Left ventricle myocardium inferior (tissue), 1 donor: ENCODE measurements at regions not wholly inside any gene's neighbourhood (a gene's known extent, or its start where the extent isn't known, plus 50 kb on each side); places are given as distances from the start of the nearest gene placed in this dataset.
"Not testable (repeated sequence)": the region's sequence is repeated elsewhere in the genome, so short reads cannot be mapped to it uniquely, and the experiment has no call there.

Experiments used
- DNase-seq: peaks from one replicate; pipeline ENCODE4 v3.0.0-alpha.2; 2020
- H3K27ac ChIP-seq: fragments of 200-600 bp; replicated peaks from 2 replicates; pipeline ENCODE4 v1.8.0; 2021
- H3K27me3 ChIP-seq: fragments of 200-600 bp; 2 replicates; pipeline ENCODE4 v1.8.0; 2021; ENCODE audit warnings: low read depth
- H3K36me3 ChIP-seq: fragments of 200-600 bp; 2 replicates; pipeline ENCODE4 v1.8.0; 2021
- H3K4me1 ChIP-seq: fragments of 200-600 bp; 2 replicates; pipeline ENCODE4 v1.8.0; 2021
- H3K4me3 ChIP-seq: fragments of 200-600 bp; 2 replicates; pipeline ENCODE4 v1.8.0; 2021; ENCODE audit warnings: mild to moderate bottlenecking, moderate library complexity
- H3K9me3 ChIP-seq: fragments of 200-600 bp; replicated peaks from 2 replicates; pipeline ENCODE4 v1.8.0; 2021
- CTCF ChIP-seq: fragments of 200-600 bp; IDR thresholded peaks from 2 replicates; pipeline ENCODE4 v1.8.0; 2021; ENCODE audit warnings: antibody characterized with exemption, mild to moderate bottlenecking, borderline replicate concordance
- intact Hi-C: fragments of 100-400 bp; cut with micrococcal nuclease; formaldehyde crosslinking; loops from one replicate; pipeline ENCODE4 v1.11.0; 2022
- donor health status: DM: no; HTN: yes; CAD: no; lungs with severe emphysema.

DNA sequence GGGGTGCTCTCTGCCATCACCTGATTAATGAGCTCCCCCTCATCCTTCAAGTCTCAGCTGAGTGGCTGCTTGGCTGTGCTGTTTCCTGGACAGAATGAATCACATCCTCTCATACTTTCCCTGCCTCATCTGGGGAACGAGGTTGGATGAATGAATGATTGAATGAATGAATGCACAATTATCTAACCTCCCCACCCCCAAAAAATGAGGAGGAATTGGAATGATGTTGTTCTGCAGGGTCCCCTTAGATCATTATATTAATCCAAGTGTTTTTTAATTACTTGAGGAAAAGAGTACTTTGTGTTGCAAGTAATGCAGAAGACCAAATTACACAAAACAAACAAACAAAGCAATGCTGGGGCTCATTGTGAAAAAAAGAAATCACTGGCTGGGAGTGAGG lies 240.2 kb downstream of the BUB3 start:
- peaks cover 6% of the 10 kb centered on the region for H3K9me3 ChIP-seq
- H3K4me3 ChIP-seq = no peak overlapping the region
- DNase-seq = no peak
- no peak overlapping the region for H3K27ac ChIP-seq
- no peak for TF ChIP-seq CTCF
- H3K36me3 ChIP-seq = no peaks in the 10 kb centered on the region
- no peaks in the 10 kb centered on the region for H3K27me3 ChIP-seq
- H3K4me1 ChIP-seq = no peaks in the 10 kb centered on the region
- intact Hi-C loops = no loop called here

GRCh38 chr10:123395234-123395633 lies 241.0 kb downstream of the BUB3 start:
- DNase-seq, H3K4me3 ChIP-seq, H3K27ac ChIP-seq, H3K27me3 ChIP-seq, H3K36me3 ChIP-seq, H3K9me3 ChIP-seq, H3K4me1 ChIP-seq, intact Hi-C loops: not testable (repeated sequence)

DNA sequence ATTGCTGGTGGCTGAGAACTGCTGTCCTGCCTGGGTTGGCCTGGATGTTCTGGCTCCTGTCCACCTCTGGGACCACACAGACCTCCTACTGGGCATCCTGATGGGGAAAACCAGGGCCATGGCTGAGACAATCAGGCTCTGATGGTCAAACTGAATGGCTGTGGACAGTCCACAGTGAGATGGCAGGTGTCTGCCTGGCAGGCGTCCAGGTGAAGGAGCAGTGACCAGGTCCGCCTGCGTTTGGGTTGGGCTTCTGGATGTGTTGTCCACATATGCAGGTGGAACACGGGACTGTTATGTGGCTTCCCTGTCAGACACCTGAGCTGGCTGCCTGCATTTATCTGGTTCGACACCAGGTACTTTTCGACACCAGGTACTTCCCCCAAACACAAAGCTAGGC lies 241.7 kb downstream of the BUB3 start:
- TF ChIP-seq CTCF = no peak
- Histone ChIP-seq H3K4me3 (no peak overlapping the region), H3K36me3 (no peaks in the 10 kb centered on the region), H3K9me3 (peaks cover 6% of the 10 kb centered on the region), H3K27ac (no peak overlapping the region), H3K4me1 (no peaks in the 10 kb centered on the region), H3K27me3 (no peaks in the 10 kb centered on the region)
- intact Hi-C loops = no loop called here
- DNase-seq = no peak

DNA sequence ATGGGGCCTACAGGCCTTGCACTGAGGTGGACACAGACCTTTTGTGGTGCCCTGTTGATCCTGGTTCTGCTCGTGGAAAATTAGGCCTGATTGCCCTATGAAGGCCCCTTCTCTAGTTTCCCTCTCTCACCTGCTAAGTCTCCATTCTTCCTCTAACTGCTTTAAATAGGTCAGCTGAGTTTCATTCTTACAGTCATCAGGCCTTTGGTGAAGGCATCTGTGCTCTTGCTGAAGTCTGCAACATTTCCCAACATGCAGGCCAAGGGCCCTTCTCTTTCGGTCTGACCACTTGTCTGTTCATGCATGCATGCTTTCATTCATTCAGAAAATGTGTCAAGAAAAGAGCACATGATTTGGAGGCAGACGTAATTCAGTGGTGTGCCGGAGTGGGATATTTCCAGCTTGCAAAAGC lies 244.0 kb downstream of the BUB3 start:
- no peak overlapping the region for H3K4me3 ChIP-seq
- H3K9me3 ChIP-seq = peaks cover 6% of the 10 kb centered on the region
- H3K27ac ChIP-seq = no peak overlapping the region
- no peaks in the 10 kb centered on the region for H3K4me1 ChIP-seq
- intact Hi-C loops = no loop called here
- H3K27me3 ChIP-seq = no peaks in the 10 kb centered on the region
- TF ChIP-seq CTCF = no peak
- DNase-seq = no peak
- no peaks in the 10 kb centered on the region for H3K36me3 ChIP-seq

DNA sequence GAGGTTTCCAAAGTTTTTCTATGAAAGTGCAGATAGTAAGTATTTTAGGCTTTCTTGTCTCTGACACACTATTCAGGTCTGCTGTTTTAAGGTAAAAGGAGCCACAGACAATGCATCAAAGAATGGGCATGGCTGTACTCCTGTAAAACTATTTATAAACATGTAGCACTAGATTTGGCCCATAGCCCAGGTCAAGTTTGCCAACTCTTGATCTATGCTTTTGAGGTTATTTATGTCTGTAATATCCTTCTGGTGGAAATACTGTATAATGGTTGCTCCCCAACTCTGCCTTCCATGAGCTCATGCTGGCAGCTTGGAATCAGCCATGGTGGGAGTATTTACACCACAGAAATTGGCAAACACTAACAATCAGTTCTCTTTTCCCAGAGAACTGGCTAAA lies 244.6 kb downstream of the BUB3 start:
- Histone ChIP-seq H3K36me3 (no peaks in the 10 kb centered on the region), H3K27ac (no peak overlapping the region), H3K4me3 (no peak overlapping the region), H3K9me3 (peaks cover 11% of the 10 kb centered on the region), H3K27me3 (no peaks in the 10 kb centered on the region), H3K4me1 (no peaks in the 10 kb centered on the region)
- DNase-seq = no peak
- TF ChIP-seq CTCF = no peak
- intact Hi-C loops = no loop called here

- no peak for DNase-seq
- no peaks in the 10 kb centered on the region for H3K4me1 ChIP-seq
- TF ChIP-seq CTCF = no peak
- intact Hi-C loops = no loop called here
- H3K27me3 ChIP-seq = no peaks in the 10 kb centered on the region
- peaks cover 17% of the 10 kb centered on the region for H3K9me3 ChIP-seq
- no peaks in the 10 kb centered on the region for H3K36me3 ChIP-seq
- no peak overlapping the region for H3K4me3 ChIP-seq
- no peak overlapping the region for H3K27ac ChIP-seq
These were observed 245.2 kb downstream of the BUB3 start for GRCh38 chr10:123399276-123399839.
